ENCODE measurements at regions not wholly inside any gene's neighbourhood (a gene's known extent, or its start where the extent isn't known, plus 50 kb on each side); places are given as distances from the start of the nearest gene placed in this dataset.

DNA sequence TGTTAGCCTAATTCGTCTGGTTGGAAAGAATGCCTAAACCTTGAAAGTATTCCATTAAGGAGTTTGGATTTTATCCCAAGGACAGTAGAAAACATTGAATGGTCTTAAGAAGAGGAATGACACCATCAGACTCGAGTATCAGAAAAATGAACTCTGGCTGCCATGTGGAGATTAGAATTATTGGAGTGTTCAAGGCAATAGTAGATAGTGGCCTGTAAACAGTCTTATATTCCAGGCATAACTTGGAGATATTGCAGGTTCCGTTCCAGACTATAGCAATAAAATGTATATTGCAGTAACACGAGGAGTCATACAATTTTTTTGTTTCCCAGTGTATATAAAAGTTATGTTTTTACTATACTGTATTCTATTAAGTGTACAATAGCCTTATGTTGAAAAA, 130.9 kb downstream of the GDAP2 start:
- intact Hi-C loops (cut with DNase I): no loop called here
- H3K27me3 ChIP-seq: no peaks in the 10 kb centered on the region
- WGBS, 2 donors: 83 to 90% methylated on average over 4 of the region's 4 CpGs
- H3K4me1 ChIP-seq: no peaks in the 10 kb centered on the region
- H3K36me3 ChIP-seq: no peaks in the 10 kb centered on the region
- no peak overlapping the region for H3K27ac ChIP-seq
- H3K4me3 ChIP-seq (replicated peaks in 1 of 3): no peak overlapping the region
- TF ChIP-seq, protein P1, sequence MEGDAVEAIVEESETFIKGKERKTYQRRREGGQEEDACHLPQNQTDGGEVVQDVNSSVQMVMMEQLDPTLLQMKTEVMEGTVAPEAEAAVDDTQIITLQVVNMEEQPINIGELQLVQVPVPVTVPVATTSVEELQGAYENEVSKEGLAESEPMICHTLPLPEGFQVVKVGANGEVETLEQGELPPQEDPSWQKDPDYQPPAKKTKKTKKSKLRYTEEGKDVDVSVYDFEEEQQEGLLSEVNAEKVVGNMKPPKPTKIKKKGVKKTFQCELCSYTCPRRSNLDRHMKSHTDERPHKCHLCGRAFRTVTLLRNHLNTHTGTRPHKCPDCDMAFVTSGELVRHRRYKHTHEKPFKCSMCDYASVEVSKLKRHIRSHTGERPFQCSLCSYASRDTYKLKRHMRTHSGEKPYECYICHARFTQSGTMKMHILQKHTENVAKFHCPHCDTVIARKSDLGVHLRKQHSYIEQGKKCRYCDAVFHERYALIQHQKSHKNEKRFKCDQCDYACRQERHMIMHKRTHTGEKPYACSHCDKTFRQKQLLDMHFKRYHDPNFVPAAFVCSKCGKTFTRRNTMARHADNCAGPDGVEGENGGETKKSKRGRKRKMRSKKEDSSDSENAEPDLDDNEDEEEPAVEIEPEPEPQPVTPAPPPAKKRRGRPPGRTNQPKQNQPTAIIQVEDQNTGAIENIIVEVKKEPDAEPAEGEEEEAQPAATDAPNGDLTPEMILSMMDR (IDR thresholded peaks at IDR 0.05): no peak
- no peak for TF ChIP-seq POLR2A (IDR thresholded peaks at IDR 0.05)
- H3K9me3 ChIP-seq: no peaks in the 10 kb centered on the region
- DNase-seq: no peak

DNA sequence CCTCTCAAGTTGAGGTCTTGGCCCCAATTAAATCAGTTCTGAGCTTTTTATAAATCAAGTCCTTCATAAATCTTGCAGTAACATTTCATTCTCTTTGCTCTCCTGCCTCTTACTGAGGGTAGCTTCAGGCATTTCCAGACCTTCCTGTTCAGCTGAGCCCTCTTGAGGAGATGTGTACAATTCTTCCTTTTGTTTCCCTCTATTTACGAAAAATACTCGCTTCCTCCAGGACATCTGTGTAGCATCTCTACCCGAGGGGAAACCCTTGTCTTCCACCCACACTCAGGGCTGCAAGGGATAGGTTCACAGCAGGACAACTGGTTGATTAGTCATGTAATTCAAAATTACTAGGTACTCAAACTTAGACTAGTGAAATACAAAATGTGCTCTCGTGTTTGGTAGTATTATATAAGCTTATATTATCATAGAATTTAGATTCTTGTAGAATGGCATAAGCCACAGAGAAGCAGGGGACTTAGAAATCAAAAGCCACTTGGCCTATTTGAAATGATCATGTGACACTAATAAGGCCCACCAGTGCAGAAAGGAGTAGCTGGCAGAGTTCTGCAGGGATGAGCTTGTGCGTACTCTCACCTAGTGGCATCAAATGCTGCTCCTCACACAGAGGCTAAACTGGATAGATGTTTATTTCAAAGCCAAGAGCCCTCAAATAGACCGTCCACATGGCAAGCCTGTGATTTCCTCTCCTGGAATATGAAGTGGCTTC, 126.7 kb downstream of the GDAP2 start:
- Histone ChIP-seq H3K27ac (no peak overlapping the region), H3K9me3 (no peaks in the 10 kb centered on the region), H3K36me3 (no peaks in the 10 kb centered on the region), H3K4me3 (replicated peaks in 1 of 3) (no peak overlapping the region), H3K4me1 (no peaks in the 10 kb centered on the region), H3K27me3 (no peaks in the 10 kb centered on the region)
- 69 to 80% methylated on average over 6 of the region's 6 CpGs for WGBS, 2 donors
- TF ChIP-seq, protein P1 (IDR thresholded peaks at IDR 0.05): no peak
- TF ChIP-seq POLR2A (IDR thresholded peaks at IDR 0.05): no peak
- intact Hi-C loops (cut with DNase I): no loop called here
- DNase-seq: no peak

DNA sequence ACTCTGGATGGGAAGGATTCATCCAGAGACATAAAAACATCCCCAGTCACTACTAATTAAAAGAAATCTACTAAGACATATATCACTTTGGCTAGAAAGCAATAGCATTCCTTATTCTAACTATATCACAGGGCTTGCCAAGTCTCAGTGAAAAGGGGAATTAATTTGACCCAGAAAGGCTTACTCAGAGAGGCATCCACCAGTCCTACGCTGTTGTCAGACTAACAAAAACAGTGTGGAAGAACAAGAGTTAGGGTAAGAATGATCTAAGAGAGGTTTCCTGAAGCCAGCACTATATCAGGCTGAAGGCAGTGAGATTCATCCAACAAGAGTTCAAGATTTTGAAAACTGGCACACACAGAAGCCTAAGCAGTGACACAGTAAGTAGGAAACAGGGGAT, 126.1 kb downstream of the GDAP2 start:
- no peak for TF ChIP-seq POLR2A (IDR thresholded peaks at IDR 0.05)
- TF ChIP-seq, protein P1 (IDR thresholded peaks at IDR 0.05): no peak
- DNase-seq: no peak
- Histone ChIP-seq H3K4me3 (replicated peaks in 1 of 3) (no peak overlapping the region), H3K4me1 (no peaks in the 10 kb centered on the region), H3K36me3 (no peaks in the 10 kb centered on the region), H3K27me3 (no peaks in the 10 kb centered on the region), H3K27ac (no peak overlapping the region), H3K9me3 (no peaks in the 10 kb centered on the region)
- 60 to 73% methylated on average over 1 of the region's 1 CpG for WGBS, 2 donors
- intact Hi-C loops (cut with DNase I): no loop called here

DNA sequence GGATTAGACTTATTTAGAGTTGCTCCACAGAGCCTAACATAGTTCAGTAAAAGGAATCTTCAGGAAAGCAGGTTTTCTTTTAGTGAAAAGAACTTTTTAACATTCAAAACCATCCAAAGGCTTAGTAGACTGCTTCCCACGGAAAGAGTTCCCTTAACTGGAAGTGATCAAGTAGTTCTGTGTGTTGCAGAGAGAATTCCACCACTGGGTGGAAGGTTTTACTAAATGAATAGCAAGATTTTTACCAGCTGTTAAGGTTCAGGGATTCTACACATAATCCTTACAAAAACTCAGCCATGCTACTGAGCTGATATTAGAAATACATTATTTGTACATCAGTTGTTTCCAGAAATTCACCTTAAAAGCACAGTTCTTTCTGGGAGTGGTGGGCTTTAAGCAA, 119.7 kb downstream of the GDAP2 start:
- Histone ChIP-seq H3K27ac (no peak overlapping the region), H3K4me1 (no peaks in the 10 kb centered on the region), H3K27me3 (no peaks in the 10 kb centered on the region), H3K36me3 (no peaks in the 10 kb centered on the region), H3K9me3 (no peaks in the 10 kb centered on the region), H3K4me3 (replicated peaks in 1 of 3) (no peak overlapping the region)
- TF ChIP-seq POLR2A (IDR thresholded peaks at IDR 0.05): no peak
- TF ChIP-seq, protein P1 (IDR thresholded peaks at IDR 0.05): no peak
- DNase-seq: no peak
- intact Hi-C loops (cut with DNase I): no loop called here
- WGBS, 2 donors: 59 to 63% methylated on average over 1 of the region's 1 CpG

DNA sequence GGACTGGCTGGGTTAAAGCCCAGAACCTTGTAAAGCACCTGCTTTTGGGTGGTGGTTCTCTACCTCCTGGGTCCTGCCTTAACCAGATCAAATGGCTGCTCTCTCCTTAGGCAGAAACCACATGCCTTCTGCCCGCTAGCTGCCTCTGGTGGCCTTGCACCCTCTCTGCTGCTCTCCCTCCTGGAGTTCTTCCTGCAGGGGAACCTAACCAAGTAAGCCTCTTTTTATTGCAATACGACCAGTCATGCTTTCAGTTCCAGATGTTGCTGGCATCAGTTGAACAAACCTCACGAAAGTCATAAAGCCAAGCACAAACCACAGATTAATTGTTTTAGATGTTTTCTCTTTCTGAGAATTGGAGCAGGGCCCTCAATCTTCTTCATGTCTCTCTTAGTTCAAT, 118.9 kb downstream of the GDAP2 start:
- Histone ChIP-seq H3K4me3 (replicated peaks in 1 of 3) (no peak overlapping the region), H3K9me3 (no peaks in the 10 kb centered on the region), H3K4me1 (no peaks in the 10 kb centered on the region), H3K27me3 (no peaks in the 10 kb centered on the region), H3K27ac (no peak overlapping the region), H3K36me3 (no peaks in the 10 kb centered on the region)
- 85 to 88% methylated on average over 3 of the region's 3 CpGs for WGBS, 2 donors
- intact Hi-C loops (cut with DNase I): no loop called here
- TF ChIP-seq, protein P1 (IDR thresholded peaks at IDR 0.05): no peak
- TF ChIP-seq POLR2A (IDR thresholded peaks at IDR 0.05): no peak
- no peak for DNase-seq

Data from thyroid gland (tissue), 4 donors.